ENCODE measurements at regions not wholly inside any gene's neighbourhood (a gene's known extent, or its start where the extent isn't known, plus 50 kb on each side); places are given as distances from the start of the nearest gene placed in this dataset.
"Not testable (repeated sequence)": the region's sequence is repeated elsewhere in the genome, so short reads cannot be mapped to it uniquely, and the experiment has no call there.

- peak overlapping the region in 2 of 11 experiments; percentile 66 to 80; a peak in 4 of 22 replicates for H3K4me2 ChIP-seq
- H3K27ac ChIP-seq, result peak overlapping the region in 2 of 11 experiments; percentile 76 to 80; a peak in 4 of 22 replicates
- H3K36me3 ChIP-seq, result peaks cover 0 to 65% (median 0%) of the 10 kb centered on the region in 11 experiments; a peak in 4 of 22 replicates
- H3K27me3 ChIP-seq, result no peaks in the 10 kb centered on the region
- H3K9me3 ChIP-seq (replicated peaks in 1 of 11), result peaks cover 0 to 7% (median 0%) of the 10 kb centered on the region in 11 experiments; a peak in 5 of 22 replicates
- TF ChIP-seq Cebpa-rat (IDR thresholded peaks at IDR 0.05), result no peak
- peaks cover 0 to 100% (median 0%) of the 10 kb centered on the region in 11 experiments; a peak in 3 of 22 replicates for H4K20me1 ChIP-seq
- 0 out of 22 replicates have a peak overlapping the region, but pooled peaks of 2 of the 11 experiments have one; percentile 65 to 69 for H3K9ac ChIP-seq
- peaks cover 0 to 82% (median 0%) of the 10 kb centered on the region in 10 experiments; a peak in 6 of 20 replicates for H3K4me1 ChIP-seq
- no peak overlapping the region for H3K4me3 ChIP-seq
Measured at GRCh38 chr4:26237916-26238315, 82.9 kb upstream of the RBPJ start.

- H3K4me2 ChIP-seq, result peak overlapping the region in 2 of 11 experiments; percentile 66 to 80; a peak in 4 of 22 replicates
- no peaks in the 10 kb centered on the region for H3K27me3 ChIP-seq
- H3K9me3 ChIP-seq (replicated peaks in 1 of 11), result peaks cover 0 to 7% (median 0%) of the 10 kb centered on the region in 11 experiments; a peak in 5 of 22 replicates
- no peak for TF ChIP-seq Cebpa-rat (IDR thresholded peaks at IDR 0.05)
- H3K4me3 ChIP-seq, result no peak overlapping the region
- H3K27ac ChIP-seq, result peak overlapping the region in 3 of 11 experiments; percentile 26 to 80 (median 76); a peak in 6 of 22 replicates
- H3K36me3 ChIP-seq, result peaks cover 0 to 63% (median 0%) of the 10 kb centered on the region in 11 experiments; a peak in 4 of 22 replicates
- peaks cover 0 to 100% (median 0%) of the 10 kb centered on the region in 11 experiments; a peak in 3 of 22 replicates for H4K20me1 ChIP-seq
- peak overlapping the region in 2 of 11 experiments; percentile 65 to 69; a peak in 3 of 22 replicates for H3K9ac ChIP-seq
- H3K4me1 ChIP-seq, result peaks cover 0 to 77% (median 0%) of the 10 kb centered on the region in 10 experiments; a peak in 6 of 20 replicates
Measured at GRCh38 chr4:26238426-26238777, 82.4 kb upstream of the RBPJ start.

GRCh38 chr4:26238778-26239679 lies 81.8 kb upstream of the RBPJ start:
- Histone ChIP-seq H3K27ac (peak overlapping the region in 3 of 11 experiments; percentile 26 to 80 (median 76); a peak in 6 of 22 replicates), H3K9ac (peak overlapping the region in 2 of 11 experiments; percentile 65 to 69; a peak in 4 of 22 replicates), H3K27me3 (no peaks in the 10 kb centered on the region), H3K36me3 (peaks cover 0 to 63% (median 0%) of the 10 kb centered on the region in 11 experiments; a peak in 4 of 22 replicates), H3K4me1 (peaks cover 0 to 70% (median 0%) of the 10 kb centered on the region in 10 experiments; a peak in 6 of 20 replicates), H3K9me3 (replicated peaks in 1 of 11) (peaks cover 0 to 7% (median 0%) of the 10 kb centered on the region in 11 experiments; a peak in 5 of 22 replicates), H3K4me3 (no peak overlapping the region), H3K4me2 (peak overlapping the region in 2 of 11 experiments; percentile 66 to 80; a peak in 4 of 22 replicates), H4K20me1 (peaks cover 0 to 99% (median 0%) of the 10 kb centered on the region in 11 experiments; a peak in 3 of 22 replicates)
- no peak for TF ChIP-seq Cebpa-rat (IDR thresholded peaks at IDR 0.05)

- H3K4me2 ChIP-seq, result peak overlapping the region in 2 of 11 experiments; percentile 66 to 80; a peak in 4 of 22 replicates
Measured at GRCh38 chr4:26239801-26240200, 81.0 kb upstream of the RBPJ start.

GRCh38 chr4:26241179-26241578 lies 79.6 kb upstream of the RBPJ start:
- H3K9me3 ChIP-seq (replicated peaks in 1 of 11), result peaks cover 0 to 19% (median 5%) of the 10 kb centered on the region in 11 experiments; a peak in 10 of 22 replicates
- H3K27me3 ChIP-seq, result no peaks in the 10 kb centered on the region
- TF ChIP-seq Cebpa-rat (IDR thresholded peaks at IDR 0.05), result no peak
- H3K4me1 ChIP-seq, result peaks cover 0 to 49% (median 0%) of the 10 kb centered on the region in 10 experiments; a peak in 5 of 20 replicates
- H4K20me1 ChIP-seq, result peaks cover 0 to 95% (median 0%) of the 10 kb centered on the region in 11 experiments; a peak in 3 of 22 replicates
- H3K27ac ChIP-seq, result no peak overlapping the region
- peaks cover 0 to 68% (median 0%) of the 10 kb centered on the region in 11 experiments; a peak in 5 of 22 replicates for H3K36me3 ChIP-seq
- H3K4me2 ChIP-seq, result no peak overlapping the region
- no peak overlapping the region for H3K4me3 ChIP-seq
- H3K9ac ChIP-seq, result no peak overlapping the region; a peak in 1 of 22 replicates

More at GRCh38 chr4:26239801-26240200, 81.0 kb upstream of the RBPJ start:
- Histone ChIP-seq H3K4me3 (no peak overlapping the region), H4K20me1 (peaks cover 0 to 95% (median 0%) of the 10 kb centered on the region in 11 experiments; a peak in 3 of 22 replicates), H3K27me3 (no peaks in the 10 kb centered on the region), H3K27ac (peak overlapping the region in 2 of 11 experiments; percentile 76 to 80; a peak in 4 of 22 replicates), H3K36me3 (peaks cover 0 to 63% (median 0%) of the 10 kb centered on the region in 11 experiments; a peak in 4 of 22 replicates), H3K9ac (peak overlapping the region in 2 of 11 experiments; percentile 37 to 65; a peak in 3 of 22 replicates), H3K4me1 (peaks cover 0 to 63% (median 0%) of the 10 kb centered on the region in 10 experiments; a peak in 5 of 20 replicates), H3K9me3 (replicated peaks in 1 of 11) (peaks cover 0 to 11% (median 0%) of the 10 kb centered on the region in 11 experiments; a peak in 5 of 22 replicates)
- no peak for TF ChIP-seq Cebpa-rat (IDR thresholded peaks at IDR 0.05)

- Histone ChIP-seq H3K9ac (no peak overlapping the region), H3K27ac (no peak overlapping the region), H3K4me2 (no peak overlapping the region), H3K36me3 (peaks cover 0 to 66% (median 0%) of the 10 kb centered on the region in 11 experiments; a peak in 4 of 22 replicates), H3K4me3 (no peak overlapping the region), H3K4me1 (peaks cover 0 to 36% (median 0%) of the 10 kb centered on the region in 10 experiments; a peak in 5 of 20 replicates), H4K20me1 (peaks cover 0 to 95% (median 0%) of the 10 kb centered on the region in 11 experiments; a peak in 2 of 22 replicates), H3K27me3 (no peaks in the 10 kb centered on the region), H3K9me3 (replicated peaks in 1 of 11) (peaks cover 0 to 14% (median 5%) of the 10 kb centered on the region in 11 experiments; a peak in 8 of 22 replicates)
- TF ChIP-seq Cebpa-rat (IDR thresholded peaks at IDR 0.05), result no peak
Measured at GRCh38 chr4:26242451-26242850, 78.4 kb upstream of the RBPJ start.

GRCh38 chr4:26244138-26244537 lies 76.7 kb upstream of the RBPJ start:
- not testable (repeated sequence) for H3K4me3 ChIP-seq, H3K27me3 ChIP-seq, H3K27ac ChIP-seq, H3K9ac ChIP-seq, H3K4me2 ChIP-seq
- H3K9me3 ChIP-seq (replicated peaks in 1 of 11), result peaks cover 0 to 14% (median 5%) of the 10 kb centered on the region in 11 experiments; a peak in 8 of 22 replicates
- H4K20me1 ChIP-seq, result peaks cover 0 to 95% (median 0%) of the 10 kb centered on the region in 11 experiments; a peak in 3 of 22 replicates
- peaks cover 0 to 26% (median 0%) of the 10 kb centered on the region in 10 experiments; a peak in 5 of 20 replicates for H3K4me1 ChIP-seq
- H3K36me3 ChIP-seq, result peaks cover 0 to 59% (median 0%) of the 10 kb centered on the region in 11 experiments; a peak in 4 of 22 replicates

GRCh38 chr4:26248647-26249046 lies 72.2 kb upstream of the RBPJ start:
- H3K9ac ChIP-seq, result no peak overlapping the region
- peaks cover 0 to 95% (median 0%) of the 10 kb centered on the region in 11 experiments; a peak in 3 of 22 replicates for H4K20me1 ChIP-seq
- peaks cover 0 to 14% (median 5%) of the 10 kb centered on the region in 11 experiments; a peak in 8 of 22 replicates for H3K9me3 ChIP-seq (replicated peaks in 1 of 11)
- no peak overlapping the region for H3K27ac ChIP-seq
- H3K4me2 ChIP-seq, result no peak overlapping the region
- peaks cover 0 to 55% (median 0%) of the 10 kb centered on the region in 11 experiments; a peak in 4 of 22 replicates for H3K36me3 ChIP-seq
- TF ChIP-seq Cebpa-rat (IDR thresholded peaks at IDR 0.05), result no peak
- no peaks in the 10 kb centered on the region for H3K27me3 ChIP-seq
- H3K4me3 ChIP-seq, result no peak overlapping the region
- 0 out of 20 replicates have a peak, but pooled peaks cover 0 to 16% (median 0%) of the 10 kb centered on the region in 10 experiments for H3K4me1 ChIP-seq
